ENCODE measurements at regions not wholly inside any gene's neighbourhood (a gene's known extent, or its start where the extent isn't known, plus 50 kb on each side); places are given as distances from the start of the nearest gene placed in this dataset.
A peak's percentile ranks its signal among the peaks of the same experiment; 100 is the strongest.

DNA sequence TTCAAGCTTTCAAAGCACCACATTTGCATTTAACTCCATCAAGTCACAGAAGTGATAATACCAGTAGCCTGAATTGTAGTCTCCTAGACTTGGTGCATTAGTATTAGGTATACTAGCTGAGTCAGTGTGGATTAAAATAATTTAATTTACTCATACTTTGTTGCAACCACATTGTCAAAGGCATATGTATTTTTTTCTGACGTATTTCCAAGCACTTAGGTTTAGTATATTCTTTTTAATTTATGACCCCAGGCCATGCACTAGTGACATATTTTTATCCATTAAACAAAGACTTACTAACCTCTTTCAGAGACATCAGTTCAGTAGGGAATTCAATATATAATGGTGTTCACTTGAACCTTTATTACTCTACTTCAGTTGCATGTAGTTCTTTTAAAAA lies 1894.5 kb downstream of the NCAM2 start:
- DNase-seq: no peak

DNA sequence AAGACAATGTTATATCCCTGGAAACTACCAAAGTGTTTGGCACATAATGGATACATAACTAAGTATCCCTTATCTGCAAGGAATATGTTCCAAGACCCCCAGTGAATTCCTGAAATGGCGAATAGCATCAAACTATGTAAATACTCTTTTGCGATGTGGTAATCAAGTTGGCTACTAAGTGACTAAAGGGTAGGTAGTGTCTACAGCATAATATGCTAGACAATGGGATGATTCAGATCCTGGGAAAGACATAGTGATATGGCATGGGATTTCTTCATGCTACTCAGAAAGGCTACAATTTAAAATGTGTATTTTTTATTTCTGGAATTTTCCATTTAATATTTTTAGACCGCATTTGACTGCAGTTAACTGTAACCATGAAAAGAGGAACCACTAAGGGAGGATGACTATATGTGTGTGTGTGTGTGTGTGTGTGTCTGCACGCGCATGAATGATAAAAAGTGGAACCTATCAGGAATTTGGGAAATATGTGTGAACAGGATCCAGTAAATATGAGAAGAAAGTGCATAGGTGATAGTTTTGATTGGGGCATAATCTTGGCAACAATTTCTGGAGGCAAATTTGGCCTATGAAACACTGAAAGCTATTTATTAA lies 1899.9 kb downstream of the NCAM2 start:
- no peak for DNase-seq

DNA sequence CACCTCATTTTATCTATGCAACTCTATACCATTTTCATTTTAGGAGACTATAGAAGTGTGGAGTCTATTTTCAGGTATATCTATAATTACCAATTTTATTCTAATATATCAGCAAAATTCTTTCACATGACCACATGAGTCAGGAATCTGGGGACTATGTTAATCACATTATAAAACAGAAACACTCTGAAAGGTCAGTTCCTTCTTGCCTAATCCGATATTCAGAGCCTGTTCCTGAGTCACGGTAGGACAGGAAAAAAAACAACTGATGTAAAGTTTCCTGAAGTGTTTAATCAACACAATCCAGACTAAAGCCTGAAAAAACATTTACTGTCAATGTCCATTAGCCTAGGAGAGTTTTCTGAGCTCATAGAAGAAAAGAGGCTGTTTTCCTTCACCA lies 1902.3 kb downstream of the NCAM2 start:
- peak in 1 of 3 donors; percentile 4 for DNase-seq

DNA sequence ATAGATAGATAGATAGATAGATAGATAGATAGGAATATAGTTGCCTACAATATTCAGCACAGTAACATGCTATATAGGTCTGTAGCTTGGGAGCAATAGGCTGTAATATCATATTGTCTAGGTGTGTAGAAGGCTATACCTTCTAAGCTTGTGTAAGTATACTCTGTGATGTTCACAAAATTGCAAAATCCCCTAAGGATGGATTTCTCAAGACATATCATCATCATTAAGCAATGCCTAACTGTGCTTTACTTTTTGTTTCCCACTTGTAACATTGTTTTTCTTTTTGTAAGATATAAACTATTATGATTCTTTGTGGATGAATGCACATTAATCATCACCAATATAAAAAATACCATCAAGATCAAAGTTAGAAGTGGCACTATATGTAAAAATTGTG lies 1905.6 kb downstream of the NCAM2 start:
- DNase-seq: no peak

DNA sequence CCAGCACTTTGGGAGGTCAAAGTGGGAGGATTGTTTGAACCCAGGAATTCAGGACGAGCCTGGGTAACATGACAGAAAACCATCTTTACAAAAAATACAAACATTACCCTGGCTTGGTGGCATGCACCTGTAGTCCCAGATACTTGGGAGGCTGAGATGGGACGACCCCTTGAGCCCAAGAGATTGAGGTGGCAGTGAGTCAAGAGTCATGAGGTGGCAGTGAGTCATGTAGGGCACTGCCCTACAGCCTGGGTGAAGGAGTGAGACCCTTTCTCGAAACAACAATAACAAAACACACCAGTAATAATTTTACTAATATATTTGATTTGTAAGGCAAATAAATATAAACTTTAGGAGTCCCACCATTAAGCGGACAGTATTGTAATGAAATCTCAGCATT lies 1906.2 kb downstream of the NCAM2 start:
- no peak for DNase-seq

DNA sequence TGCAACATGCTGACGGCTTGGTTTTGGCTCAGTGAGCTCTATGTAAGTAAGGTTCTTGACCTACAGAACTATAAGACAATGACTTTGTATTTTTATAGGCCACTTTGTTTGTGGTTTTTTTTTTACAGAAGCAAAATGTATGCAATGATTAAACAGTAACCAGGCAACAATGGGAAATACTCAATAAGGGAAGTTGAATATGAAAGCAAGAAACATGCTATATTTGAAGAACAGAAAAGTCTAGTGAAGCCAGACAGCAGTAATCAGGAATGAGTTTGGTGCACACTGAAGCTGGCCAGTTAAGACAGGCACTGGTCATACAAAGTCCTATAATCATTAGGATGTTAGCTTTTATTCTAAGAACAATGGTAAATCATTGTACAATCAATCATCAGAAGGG lies 1926.8 kb downstream of the NCAM2 start:
- DNase-seq: no peak

DNA sequence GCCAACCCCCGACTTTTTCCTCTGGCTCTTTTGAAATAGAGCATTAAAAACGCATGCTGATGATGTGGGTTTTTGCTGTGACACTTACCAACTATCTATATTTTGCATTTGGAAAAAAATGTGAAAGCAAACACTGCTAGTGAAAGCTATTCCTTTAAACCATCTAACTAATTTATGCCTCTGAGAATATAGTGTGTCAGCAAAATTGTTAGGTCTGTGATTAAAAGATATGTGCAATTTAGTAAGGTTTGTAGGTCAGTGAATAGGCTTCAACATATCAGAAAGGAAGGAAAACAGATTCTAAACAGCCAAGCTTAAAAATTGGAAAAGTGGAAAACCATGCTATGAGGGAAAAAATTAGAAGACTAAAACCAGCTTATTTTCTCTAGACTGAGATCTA lies 1929.3 kb downstream of the NCAM2 start:
- no peak for DNase-seq

DNA sequence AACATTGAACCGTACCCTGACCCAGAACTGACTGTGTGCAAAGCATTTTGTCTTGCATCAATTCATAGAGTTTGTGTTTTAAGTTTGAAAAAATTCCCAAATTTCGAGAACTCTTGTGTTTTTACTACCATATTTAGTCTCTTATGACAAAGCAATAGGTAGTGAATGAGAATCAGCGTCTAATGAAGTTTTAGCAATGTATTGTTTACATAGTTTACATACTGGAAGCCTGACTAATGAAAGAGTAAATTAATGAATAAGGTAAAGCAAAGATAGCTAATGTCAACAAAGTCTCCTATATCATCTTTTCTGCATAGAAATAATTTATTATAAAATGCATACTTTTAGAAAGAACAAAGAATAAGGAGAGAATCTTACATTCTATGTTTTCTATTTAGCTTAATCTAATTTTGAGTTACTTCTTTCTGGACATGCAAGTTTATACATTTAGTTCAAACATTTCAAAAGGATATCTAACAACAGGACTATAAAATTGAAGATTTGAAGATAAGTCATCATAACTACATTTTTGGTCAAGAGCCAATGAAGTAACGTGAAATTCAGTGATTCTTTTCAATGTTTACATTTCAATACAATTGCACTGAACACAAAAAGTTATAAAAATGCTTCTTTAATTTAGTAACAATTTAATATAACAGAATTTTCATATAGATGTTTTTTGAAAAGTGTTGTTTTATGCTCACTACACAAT lies 1943.7 kb downstream of the NCAM2 start:
- DNase-seq: no peak

DNA sequence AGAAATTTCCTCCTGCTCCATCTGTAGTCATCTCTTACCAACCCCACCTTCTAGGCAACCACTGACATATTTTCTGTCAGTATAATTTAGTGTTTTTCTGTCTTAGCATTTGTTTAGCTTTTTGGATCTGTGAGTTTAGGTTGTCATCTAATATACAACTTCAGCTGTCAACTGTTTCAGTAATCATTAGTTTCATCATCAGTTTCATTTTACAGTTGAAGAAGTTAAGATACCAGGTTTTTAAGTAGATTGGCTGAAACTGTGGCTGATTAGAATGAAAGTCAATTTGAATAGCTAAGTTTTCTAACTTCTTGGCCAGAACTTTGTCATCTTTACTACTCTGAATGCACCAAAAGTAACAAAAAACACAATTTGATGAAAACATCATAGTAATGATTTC lies 1957.3 kb downstream of the NCAM2 start:
- no peak for DNase-seq

DNA sequence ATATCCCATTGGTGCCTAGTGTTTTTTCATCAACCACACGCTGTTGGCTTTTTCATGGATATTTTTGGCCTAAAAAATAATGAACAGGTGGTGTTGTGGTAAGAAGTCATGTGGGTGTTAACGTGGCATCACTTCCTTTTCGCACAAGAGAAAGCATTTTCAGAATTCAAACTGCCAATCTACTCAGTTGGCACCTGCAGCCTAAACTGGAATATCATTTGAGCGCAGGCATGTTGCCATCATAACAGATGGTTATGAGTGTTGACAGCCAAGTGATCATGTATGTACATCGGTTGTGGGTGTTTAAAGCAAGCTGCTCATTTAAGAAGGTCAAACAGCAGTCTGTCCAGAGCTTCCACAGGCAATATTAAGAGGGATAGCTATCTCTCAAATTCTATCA lies 1963.0 kb downstream of the NCAM2 start:
- DNase-seq: peak; percentile 60 to 75 (median 63)

DNA sequence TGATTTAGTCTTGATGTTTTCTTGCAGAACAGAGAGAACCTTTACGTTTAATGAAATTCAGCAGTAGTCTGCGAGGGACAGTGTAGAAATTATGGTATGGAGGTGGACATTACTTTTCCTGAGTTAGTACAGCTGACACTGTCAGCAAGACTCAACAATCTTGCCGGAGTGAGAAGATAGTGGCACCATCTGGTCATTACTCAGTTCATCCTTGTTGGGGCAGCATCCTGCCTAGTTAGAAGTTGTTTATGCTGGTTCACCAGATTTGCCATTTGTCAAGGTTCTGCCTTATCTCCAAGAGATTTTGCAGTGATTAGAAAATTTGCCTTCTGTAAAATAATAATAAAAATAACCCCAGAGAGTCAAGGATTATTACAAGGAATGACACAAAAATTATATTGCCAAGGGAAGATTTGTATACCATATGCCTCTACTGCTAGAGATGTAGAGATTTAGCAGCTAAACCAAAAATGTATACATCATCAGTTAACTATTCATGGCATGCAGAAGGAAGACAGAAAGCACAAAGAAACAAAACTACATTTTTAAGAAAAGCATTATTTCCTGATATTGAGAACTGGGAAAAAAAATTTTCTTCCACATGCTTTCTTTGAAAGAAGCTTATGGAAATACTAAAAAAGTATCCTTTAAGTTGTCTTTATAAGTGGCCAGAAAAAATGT lies 1967.4 kb downstream of the NCAM2 start:
- DNase-seq: peak in 2 of 3 donors; percentile 9 to 13

DNA sequence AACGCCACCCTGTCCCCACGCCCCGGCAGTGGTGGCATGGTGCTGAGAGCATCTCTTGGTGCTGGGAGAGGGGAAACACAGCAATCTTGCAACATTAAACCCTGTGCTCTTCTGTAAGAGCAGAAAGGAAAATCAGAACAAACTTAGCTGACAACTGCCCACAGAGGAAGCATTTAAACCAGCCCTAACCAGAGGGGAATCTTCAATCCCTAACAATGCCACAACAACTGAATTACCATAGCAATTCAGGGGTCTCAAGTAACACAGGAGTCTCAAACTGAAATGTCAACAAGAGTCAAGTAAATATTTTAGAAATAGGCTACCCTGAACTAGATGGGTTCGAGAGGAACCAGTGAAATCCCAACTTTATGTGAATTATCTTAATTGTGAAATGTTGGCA lies 1983.6 kb downstream of the NCAM2 start:
- no peak for DNase-seq

DNA sequence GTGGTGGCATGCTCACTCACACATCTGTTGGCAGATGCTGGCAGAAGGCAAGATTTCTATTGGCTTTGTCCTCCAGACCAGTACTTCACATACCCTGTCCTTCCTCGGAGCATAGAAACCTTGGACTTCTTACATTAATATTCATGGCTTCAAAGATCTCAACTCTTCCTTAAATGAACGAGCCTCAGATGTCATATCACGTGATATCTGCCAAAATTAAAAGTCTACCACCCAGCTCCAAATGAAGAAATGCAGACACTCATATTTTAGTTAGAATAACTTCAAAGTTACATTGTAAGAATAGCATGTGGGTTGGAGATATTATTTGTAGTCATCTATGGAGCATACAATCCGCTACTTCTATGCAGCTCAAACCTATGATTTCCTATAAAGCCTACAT lies 1994.9 kb downstream of the NCAM2 start:
- no peak for DNase-seq

DNA sequence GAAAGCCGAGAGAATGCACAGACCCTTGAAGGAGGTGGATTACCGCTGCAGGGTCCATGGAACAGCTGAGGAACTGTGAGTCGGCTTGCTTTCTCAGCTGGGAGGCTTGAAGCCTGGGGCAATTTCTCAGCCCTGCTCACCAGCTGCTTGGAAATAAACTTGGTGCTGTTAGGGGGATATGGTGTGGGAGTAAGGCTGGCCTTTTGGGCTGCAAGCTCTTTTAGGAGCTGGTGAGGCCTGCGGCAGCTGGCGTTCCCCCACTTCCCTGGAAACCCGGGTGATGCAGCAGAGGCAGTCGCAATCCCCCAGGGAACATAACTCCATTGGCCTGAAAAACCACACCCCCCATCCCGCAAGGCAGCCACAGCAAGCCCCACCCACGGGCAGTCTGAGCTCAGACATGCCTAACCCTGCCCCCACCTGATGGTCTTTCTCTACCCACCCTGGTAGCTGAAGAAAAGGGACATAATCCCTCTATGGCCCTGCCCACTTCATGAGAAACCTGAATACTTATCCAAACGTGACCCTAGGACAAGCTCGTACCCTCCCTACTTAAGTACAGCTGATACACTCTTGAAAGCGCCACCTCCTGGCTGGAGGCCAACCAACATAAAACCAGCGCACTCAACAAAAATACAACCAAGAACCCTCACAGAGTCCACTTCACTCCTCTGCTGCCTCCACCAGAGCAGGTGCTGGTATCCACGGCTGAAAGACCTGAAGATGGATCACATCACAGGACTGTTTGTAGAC lies 1995.8 kb downstream of the NCAM2 start:
- no peak for DNase-seq

DNA sequence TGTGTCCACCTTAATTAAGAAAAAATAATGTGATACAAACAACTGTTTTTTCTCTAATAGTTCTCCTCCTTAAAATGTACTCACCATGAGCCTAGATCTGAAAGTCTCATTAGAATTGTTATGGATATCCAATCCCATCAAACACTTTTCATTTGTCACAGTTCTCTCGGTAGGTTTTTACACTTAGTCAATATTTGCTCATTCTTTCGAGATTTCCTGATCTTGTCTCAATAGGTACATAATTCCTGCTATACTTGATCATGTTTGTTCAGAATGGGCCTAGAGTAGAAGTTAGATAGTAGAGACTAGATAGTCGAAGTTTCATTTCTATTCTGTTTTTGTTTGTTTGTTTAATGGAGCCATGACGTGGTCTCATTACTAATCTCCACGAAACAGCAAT lies 2005.7 kb downstream of the NCAM2 start:
- no peak for DNase-seq

DNA sequence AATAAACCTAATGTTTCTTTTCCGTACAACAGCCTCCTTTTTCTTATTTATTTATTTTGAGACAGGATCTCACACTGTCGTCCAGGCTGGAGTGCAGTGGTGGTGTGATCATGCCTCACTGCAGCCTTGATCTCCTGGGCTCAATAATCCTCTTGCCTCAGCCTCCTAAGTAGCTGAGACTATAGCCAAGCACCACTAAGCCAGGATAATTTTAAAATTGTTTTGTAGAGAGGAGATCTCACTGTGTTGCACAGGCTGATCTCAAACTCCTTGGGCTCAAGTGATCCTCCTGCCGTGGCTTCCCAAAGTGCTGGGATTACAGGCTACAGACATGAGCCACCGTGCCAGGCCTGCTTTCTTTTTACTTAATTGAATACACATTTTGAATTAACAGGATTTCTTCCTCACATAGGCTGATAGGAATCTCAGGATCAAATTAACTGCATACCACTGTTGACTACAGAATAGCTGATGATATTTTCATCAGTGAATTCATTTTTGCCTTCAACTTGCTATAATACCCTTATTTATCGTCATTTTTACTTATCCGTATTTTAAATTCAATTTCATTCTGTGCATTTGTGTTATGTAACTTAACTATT lies 2010.5 kb downstream of the NCAM2 start:
- no peak for DNase-seq

DNA sequence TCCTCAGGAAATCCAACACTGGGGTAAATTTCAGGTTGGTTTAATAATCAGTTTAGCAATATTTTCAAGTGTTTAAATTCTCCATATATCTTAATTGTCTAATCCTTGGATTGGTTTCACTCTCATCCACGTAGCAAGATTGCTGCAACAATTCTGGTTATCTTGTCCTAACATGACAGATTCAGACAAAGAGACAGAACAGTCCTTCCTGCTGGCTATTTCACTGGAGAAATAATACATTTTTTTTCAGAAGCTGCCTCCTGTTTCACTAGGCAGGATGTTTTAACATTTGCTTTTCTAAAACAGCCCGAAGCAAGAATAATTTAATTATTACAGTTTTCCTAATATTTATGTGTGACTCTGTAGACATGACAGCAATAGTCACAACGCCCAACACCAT lies 2011.2 kb downstream of the NCAM2 start:
- no peak for DNase-seq

DNA sequence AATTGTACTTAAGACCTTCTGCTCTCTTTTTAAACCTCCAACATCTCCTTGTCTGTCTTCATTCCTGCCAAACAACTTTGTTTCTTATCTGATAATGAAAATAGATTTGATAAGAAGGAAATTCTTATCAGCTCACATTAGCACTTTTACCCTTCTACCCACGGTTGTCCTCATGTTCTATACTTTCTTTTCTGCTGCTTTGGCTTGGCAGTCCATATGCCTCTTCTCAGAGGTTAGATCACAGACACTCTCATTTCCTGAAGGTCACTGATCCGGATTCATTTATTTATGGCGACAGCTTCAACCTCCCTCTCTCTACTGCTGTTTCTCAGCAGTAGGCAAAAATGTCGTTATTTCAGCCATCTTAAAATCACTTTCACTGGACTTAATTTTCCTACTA lies 2015.8 kb downstream of the NCAM2 start:
- DNase-seq: no peak

DNA sequence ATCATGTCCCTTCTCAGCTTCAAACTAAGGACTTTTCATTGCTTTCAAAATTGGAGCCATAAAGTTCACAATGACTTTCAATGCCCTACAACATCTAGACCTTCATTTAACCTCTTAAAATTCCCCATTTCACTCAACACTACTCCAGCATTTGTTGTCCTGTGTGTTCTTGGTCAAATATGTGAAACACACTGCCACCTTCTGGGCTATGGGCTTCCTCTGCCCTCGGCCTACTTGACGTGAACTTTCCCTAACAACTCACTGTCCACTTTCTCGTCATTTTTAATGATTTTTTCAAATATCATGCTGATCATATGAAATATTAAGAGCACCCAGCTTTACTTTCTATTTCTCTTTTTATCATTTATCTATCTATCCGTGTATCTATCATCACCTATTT lies 2018.4 kb downstream of the NCAM2 start:
- DNase-seq: peak in 2 of 3 donors; percentile 1 to 13

DNA sequence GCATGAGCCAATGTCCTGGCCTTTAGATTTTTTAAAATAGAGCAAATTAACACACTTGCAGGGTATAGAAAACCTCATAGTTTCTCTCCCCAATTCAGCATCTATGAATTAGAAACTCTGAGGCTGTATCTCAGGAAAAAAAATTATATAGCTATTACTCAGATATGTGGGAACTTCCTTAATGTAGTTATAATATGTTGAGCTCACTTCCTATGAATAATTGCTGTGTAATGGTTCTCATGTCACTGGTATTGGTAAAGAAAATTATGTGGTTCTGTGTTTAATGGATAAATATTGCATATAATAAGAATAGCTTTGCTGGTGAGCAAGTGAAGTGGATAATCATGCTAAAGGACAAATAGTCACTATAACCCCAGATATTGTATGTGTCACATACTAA lies 2019.8 kb downstream of the NCAM2 start:
- no peak for DNase-seq

DNA sequence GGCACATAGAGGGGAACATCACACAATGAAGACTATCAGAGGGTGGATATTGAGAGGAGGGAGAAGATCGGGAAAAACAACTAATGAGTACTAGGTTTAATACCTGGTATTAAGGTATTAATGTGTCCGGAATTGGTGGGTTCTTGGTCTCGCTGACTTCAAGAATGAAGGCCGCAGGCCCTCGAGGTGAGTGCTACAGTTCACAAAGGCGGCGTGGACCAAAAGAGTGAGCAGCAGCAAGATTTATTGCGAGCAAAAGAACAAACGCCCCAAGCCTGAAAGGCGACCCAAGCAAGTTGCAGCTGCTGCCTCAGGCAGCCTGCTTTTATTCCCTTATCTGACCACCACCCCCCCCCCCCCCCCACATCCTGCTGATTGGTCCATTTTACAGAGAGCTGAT lies 2022.8 kb downstream of the NCAM2 start:
- no peak for DNase-seq

DNA sequence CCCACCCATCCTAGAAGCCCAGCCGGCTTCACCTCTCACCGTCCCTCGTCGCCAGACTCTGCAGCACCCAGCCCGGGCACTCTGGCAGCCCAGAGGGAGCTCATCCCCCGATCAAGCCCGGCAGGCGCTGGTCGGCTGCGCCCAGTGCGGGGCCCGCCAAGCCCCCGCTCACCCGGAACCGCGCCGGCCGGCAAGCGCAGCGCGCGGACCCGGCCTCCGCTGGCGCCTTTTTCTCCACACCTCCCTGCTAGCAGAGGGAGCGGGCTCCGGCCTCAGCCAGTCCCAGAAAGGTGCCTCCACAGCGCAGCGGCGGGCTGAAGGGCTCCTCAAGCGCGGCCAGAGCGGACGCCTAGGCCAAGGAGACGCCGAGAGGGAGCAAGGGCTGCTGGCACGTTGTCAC lies 2023.3 kb downstream of the NCAM2 start:
- no peak for DNase-seq

All from muscle of back (tissue), 3 donors.